ENCODE measurements at regions not wholly inside any gene's neighbourhood (a gene's known extent, or its start where the extent isn't known, plus 50 kb on each side); places are given as distances from the start of the nearest gene placed in this dataset.
"Not testable (repeated sequence)": the region's sequence is repeated elsewhere in the genome, so short reads cannot be mapped to it uniquely, and the experiment has no call there.

DNA sequence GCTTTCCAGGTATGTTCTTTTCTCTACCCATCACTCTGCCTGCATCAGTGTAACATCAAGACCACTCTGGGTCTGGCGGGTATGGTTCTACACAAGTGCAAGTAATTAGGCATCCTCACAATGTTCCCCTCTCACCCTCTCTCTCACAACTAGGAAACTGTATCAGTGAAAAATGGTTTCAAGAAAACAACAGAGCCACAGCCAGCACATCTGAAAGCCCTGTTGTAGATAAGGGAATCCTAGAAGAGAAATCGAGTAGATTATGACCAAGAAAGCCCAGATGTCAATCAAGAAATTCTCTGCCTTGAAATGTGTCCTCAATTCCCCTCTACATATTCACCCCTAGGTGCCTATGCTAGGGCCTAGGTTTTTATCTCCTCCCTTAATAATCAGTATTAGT is 281.3 kb upstream of the ANKRD50 start:
- DNase-seq (ENCODE audit: low spot score): no peak

- no peak for DNase-seq (ENCODE audit: low spot score)
Measured at GRCh38 chr4:124990398-124990797, 277.9 kb upstream of the ANKRD50 start.

- DNase-seq (ENCODE audit: low spot score): peak; percentile 40
Measured at GRCh38 chr4:124980276-124980752, 267.8 kb upstream of the ANKRD50 start.

DNA sequence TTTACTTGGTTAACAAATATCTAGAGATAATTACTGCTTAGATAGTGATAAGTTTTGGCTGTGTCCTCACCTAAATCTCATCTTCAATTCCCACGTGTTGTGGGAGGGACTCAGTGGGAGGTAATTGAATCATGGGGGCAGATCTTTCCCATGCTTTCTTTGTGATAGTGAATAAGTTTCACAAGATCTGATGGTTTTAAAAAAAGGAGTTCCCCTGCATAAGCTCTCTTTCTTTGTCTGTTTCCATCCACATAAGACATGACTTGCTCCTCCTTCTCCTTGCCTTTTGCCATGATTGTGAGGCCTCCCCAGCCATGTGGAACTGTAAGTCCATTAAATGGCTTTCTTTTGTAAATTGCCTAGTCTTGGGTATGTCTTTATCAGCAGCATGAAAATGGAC is 266.0 kb upstream of the ANKRD50 start:
- not testable (repeated sequence) for DNase-seq (ENCODE audit: low spot score)

GRCh38 chr4:124977045-124977444 is 264.5 kb upstream of the ANKRD50 start:
- DNase-seq (ENCODE audit: low spot score): no peak

- DNase-seq (ENCODE audit: low spot score): no peak
Measured at GRCh38 chr4:124974152-124974551, 261.6 kb upstream of the ANKRD50 start.

DNA sequence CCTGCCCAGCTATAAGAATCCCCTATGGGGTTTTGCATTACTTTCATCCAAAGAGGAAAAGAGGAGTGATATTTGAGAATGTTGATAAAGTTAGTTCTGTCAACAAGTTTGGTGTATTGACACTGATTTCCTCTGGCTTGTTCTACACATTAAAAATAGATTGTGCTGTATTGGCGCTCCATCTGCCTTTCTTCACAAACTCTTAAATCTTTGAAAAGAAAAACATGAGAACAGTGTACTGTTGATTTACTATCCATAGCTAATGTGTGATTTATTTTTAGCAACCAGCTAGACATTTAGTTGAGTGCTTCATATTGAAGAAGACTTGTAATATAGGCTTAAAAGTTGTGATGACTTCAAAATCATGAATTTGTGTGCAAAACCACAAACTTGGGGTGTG is 261.2 kb upstream of the ANKRD50 start:
- no peak for DNase-seq (ENCODE audit: low spot score)

DNA sequence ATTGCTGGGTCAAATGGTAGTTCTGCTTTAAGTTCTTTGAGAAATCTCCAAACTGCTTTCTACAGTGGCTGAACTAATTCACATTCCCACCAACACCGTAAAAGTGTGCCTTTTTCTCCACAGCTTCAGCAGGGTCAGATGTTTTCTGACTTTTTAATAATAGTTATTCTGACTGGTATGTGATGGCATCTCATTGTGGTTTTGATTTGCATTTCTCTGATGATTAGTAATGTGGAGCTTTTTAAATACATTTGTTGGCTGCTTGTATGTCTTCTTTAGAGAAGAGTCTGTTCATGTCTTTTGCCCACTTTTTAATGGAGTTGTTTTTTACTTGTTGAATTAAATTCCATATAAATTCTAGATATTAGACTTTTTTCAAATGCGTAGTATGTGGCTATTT is 257.5 kb upstream of the ANKRD50 start:
- peak; percentile 17 for DNase-seq (ENCODE audit: low spot score)

GRCh38 chr4:124965497-124965891 is 253.0 kb upstream of the ANKRD50 start:
- DNase-seq (ENCODE audit: low spot score): no peak

DNA sequence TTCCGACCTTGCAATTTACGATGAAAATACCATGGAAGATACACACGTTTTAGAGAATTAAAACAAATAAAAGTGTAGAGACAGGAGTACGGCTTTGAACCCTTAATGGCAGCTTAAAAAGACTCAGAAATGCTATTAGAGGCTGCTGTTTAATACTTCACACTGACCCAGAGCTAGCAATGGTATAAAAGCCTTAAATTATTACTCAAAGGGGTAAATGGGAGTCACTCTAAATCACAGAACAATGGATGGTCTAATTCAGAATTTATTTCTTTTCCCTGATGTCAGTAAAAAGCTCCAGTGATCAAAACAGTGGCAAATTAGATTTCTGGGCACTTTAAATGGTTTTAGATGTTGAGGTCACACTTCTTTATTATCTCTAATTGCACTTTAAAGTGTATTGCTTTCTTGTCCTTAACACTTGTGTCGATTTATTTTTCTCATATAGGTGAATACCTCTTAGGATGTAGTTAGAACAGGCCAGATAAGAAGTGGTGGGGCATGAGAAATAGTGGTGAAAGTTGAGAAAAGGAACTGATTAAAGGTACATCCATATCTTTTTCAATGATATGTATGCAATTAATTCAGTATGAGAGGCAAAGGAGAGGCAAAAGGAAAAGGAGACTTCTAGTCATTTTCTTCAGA is 252.4 kb upstream of the ANKRD50 start:
- DNase-seq (ENCODE audit: low spot score): no peak

- DNase-seq (ENCODE audit: low spot score): no peak
Measured at GRCh38 chr4:124964251-124964650, 251.7 kb upstream of the ANKRD50 start.

- DNase-seq (ENCODE audit: low spot score): no peak
Measured at GRCh38 chr4:124961138-124961750, 248.7 kb upstream of the ANKRD50 start.

GRCh38 chr4:124958847-124959246 is 246.3 kb upstream of the ANKRD50 start:
- DNase-seq (ENCODE audit: low spot score): peak; percentile 42

DNA sequence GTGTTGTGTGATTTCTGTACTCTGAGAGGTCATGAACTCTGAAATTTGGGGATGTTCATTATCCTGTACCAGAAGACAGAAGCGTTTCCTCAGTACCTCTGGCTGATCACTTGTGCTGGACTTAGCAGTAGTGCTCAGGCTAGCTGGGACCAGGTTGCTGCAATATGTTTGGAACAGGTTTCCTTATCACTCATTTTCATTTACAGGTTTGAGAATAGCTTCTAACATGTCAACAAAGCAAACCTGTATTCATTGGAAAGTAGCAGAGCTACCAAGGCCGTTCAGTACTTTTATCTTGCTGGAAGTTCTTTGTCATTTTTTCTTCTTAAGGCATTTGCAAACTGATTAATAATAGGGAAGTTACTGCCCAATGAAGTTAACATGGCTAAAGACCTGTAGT is 242.9 kb upstream of the ANKRD50 start:
- DNase-seq (ENCODE audit: low spot score): no peak

- DNase-seq (ENCODE audit: low spot score): no peak
Measured at GRCh38 chr4:124954046-124954445, 241.5 kb upstream of the ANKRD50 start.

GRCh38 chr4:124953486-124953885 is 241.0 kb upstream of the ANKRD50 start:
- DNase-seq (ENCODE audit: low spot score): no peak

- DNase-seq (ENCODE audit: low spot score): peak; percentile 18
Measured at GRCh38 chr4:124953061-124953460, 240.5 kb upstream of the ANKRD50 start.

DNA sequence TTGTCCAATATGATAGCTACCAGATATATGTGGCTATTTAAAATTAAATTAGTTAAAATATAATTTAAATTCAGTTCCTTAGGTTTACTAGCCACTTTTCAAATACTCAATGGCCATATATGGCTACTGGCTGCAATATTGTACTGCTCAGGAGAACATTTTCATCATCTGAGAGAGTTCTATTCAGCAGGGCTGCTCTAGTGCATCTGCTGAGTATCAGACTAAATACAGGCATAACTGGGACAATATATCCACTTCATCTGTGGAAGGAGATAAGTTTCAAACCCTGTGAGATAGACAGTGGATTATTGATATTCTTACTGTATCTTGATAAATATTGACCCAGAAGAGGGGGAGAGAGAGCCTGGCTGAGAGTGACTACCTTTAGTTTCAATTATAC is 240.1 kb upstream of the ANKRD50 start:
- DNase-seq (ENCODE audit: low spot score): no peak

DNA sequence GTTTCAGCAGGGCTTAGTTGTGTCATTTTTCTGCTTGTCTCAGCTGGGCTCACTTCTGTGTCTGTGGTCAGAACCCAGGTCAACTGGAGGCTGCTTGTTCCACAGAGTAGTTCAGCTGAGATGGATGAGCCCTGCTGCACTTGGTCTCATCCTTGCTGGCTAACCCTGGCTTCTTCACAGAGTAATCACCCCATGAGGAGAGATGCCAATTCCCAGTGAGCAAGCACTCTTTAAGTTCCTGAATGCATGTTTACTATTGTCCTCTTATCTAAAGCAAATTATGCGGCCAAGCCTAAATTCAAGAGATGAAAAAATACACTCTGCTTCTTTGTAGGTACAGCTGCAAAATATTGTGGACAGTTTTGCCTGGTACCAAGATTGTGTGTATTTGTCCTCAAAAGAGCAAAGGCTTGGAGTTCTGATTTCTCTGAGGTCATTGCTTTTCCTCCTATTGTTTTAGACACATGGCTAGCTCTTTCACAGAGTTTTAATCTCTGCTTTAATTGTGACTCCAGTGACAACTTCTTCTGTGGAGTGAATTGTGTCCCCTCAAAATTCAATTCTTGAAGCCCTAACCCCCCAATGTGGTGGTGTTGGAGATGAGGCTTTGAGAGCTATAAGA is 236.6 kb upstream of the ANKRD50 start:
- DNase-seq (ENCODE audit: low spot score): peak; percentile 71

GRCh38 chr4:124947622-124948265 is 235.2 kb upstream of the ANKRD50 start:
- DNase-seq (ENCODE audit: low spot score): peak; percentile 40

DNA sequence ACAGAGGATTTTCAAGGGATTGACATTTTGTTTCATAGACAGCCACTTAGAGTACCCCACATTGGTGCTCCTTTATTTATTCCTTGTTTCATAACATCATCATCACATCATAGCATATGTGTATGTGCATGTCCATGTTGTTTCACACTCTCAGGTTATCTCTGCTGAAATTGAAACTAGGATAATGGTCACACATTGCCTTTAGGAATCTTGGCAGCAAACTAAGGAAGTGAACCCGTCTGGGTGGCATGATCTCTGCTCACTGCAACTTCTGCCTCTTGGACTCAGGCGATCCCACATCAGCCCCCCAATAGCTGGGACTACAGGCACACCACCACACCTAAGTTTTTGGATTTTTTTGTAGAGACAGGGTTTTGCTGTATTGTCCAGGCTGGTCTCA is 234.2 kb upstream of the ANKRD50 start:
- DNase-seq (ENCODE audit: low spot score): peak; percentile 33

DNA sequence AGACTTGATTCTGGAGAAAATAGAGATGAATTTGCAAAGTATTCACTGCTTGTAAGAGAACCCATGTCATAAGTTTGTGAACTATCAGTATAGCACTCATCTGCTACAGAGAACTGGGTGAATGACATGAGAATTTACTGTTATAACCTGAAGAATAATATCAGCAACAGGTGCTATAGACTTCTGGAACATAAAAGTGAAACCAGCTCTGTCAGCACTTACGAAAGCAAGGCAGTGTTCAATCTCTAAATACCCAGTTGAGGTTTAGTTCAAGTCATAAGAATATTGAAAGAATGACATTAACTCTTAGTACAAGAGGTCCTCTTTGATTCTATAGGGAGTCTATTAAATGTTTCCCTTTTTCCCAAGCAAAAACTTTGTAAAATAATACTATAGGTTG is 232.9 kb upstream of the ANKRD50 start:
- no peak for DNase-seq (ENCODE audit: low spot score)

- no peak for DNase-seq (ENCODE audit: low spot score)
Measured at GRCh38 chr4:124943938-124944337, 231.4 kb upstream of the ANKRD50 start.

All from kidney tubule cell (primary cell).